ENCODE measurements at regions not wholly inside any gene's neighbourhood (a gene's known extent, or its start where the extent isn't known, plus 50 kb on each side); places are given as distances from the start of the nearest gene placed in this dataset.

DNA sequence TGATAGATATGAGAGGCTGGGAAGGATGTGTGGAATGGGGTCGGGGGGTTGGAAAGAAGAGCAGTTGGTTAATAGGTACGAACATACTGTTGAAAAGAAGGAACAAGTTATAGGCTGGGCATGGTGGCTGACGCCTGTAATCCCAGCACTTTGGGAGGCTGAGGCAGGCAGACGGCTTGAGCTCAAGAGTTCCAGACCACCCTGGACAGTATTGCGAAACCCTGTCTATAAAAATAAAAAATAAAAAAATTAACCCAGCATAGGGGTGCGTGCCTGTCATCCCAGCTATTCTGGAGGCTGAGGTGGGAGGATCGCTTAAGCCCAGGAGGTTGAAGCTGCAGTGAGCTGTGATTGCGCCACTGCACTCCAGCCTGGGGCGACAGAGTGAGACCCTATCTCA lies 58.5 kb upstream of the NHSL2 start:
- TF ChIP-seq, protein P1, sequence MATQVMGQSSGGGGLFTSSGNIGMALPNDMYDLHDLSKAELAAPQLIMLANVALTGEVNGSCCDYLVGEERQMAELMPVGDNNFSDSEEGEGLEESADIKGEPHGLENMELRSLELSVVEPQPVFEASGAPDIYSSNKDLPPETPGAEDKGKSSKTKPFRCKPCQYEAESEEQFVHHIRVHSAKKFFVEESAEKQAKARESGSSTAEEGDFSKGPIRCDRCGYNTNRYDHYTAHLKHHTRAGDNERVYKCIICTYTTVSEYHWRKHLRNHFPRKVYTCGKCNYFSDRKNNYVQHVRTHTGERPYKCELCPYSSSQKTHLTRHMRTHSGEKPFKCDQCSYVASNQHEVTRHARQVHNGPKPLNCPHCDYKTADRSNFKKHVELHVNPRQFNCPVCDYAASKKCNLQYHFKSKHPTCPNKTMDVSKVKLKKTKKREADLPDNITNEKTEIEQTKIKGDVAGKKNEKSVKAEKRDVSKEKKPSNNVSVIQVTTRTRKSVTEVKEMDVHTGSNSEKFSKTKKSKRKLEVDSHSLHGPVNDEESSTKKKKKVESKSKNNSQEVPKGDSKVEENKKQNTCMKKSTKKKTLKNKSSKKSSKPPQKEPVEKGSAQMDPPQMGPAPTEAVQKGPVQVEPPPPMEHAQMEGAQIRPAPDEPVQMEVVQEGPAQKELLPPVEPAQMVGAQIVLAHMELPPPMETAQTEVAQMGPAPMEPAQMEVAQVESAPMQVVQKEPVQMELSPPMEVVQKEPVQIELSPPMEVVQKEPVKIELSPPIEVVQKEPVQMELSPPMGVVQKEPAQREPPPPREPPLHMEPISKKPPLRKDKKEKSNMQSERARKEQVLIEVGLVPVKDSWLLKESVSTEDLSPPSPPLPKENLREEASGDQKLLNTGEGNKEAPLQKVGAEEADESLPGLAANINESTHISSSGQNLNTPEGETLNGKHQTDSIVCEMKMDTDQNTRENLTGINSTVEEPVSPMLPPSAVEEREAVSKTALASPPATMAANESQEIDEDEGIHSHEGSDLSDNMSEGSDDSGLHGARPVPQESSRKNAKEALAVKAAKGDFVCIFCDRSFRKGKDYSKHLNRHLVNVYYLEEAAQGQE (IDR thresholded peaks at IDR 0.05; ENCODE audit: borderline replicate concordance in 1 of 2, low read depth in 1 of 2, low read length in 2 of 2): no peak
- no peak for TF ChIP-seq ZNF510 (CRISPR knock-in tag; IDR thresholded peaks at IDR 0.05; ENCODE audit: low read depth)
- no peak for TF ChIP-seq ZNF124 (CRISPR knock-in tag; IDR thresholded peaks at IDR 0.05)
- TF ChIP-seq HNRNPL (IDR thresholded peaks at IDR 0.05; ENCODE audit: low read depth, low read length): no peak
- no peak for TF ChIP-seq TAF1 (CRISPR knock-in tag; IDR thresholded peaks at IDR 0.05)
- TF ChIP-seq ZNF660 (CRISPR knock-in tag; IDR thresholded peaks at IDR 0.05; ENCODE audit: borderline replicate concordance, low read depth): no peak
- TF ChIP-seq ZNF382 (CRISPR knock-in tag; IDR thresholded peaks at IDR 0.05; ENCODE audit: borderline replicate concordance): no peak
- no peak for TF ChIP-seq POLR2A (IDR thresholded peaks at IDR 0.05; ENCODE audit: insufficient read depth in 1 of 2, low read depth in 2 of 2, low read length in 2 of 2)
- TF ChIP-seq, protein P2, sequence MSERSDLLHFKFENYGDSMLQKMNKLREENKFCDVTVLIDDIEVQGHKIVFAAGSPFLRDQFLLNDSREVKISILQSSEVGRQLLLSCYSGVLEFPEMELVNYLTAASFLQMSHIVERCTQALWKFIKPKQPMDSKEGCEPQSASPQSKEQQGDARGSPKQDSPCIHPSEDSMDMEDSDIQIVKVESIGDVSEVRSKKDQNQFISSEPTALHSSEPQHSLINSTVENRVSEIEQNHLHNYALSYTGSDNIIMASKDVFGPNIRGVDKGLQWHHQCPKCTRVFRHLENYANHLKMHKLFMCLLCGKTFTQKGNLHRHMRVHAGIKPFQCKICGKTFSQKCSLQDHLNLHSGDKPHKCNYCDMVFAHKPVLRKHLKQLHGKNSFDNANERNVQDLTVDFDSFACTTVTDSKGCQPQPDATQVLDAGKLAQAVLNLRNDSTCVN (CRISPR knock-in tag; IDR thresholded peaks at IDR 0.05; ENCODE audit: borderline replicate concordance): no peak
- no peak for TF ChIP-seq BHLHE40 (IDR thresholded peaks at IDR 0.05; ENCODE audit: low read length)

Measured in HepG2 (cell line).